Mammary epithelial cell (primary cell): ENCODE measurements at regions not wholly inside any gene's neighbourhood (a gene's known extent, or its start where the extent isn't known, plus 50 kb on each side); places are given as distances from the start of the nearest gene placed in this dataset.

ENCODE experiments used
- CTCF ChIP-seq, 2 donors: IDR thresholded peaks in 1 of 2; conservative IDR thresholded peaks in 1 of 2; 2 replicates each; pipeline ENCODE4 v1.5.1; 2011 to 2012; ENCODE audit warnings: inconsistent platforms in 2 of 2, low read length in 2 of 2, mild to moderate bottlenecking in 2 of 2, control low read depth in 1 of 2, low read depth in 1 of 2; ENCODE audit not compliant: insufficient read depth in 1 of 2; ENCODE audit errors: extremely low read depth in 1 of 2
- EZH2 ChIP-seq: IDR thresholded peaks from 2 replicates; pipeline ENCODE4 v1.6.1; 2012; ENCODE audit warnings: low read length, inconsistent platforms, borderline replicate concordance

GRCh38 chr11:122509091-122509490 lies 146.4 kb upstream of the UBASH3B start:
- TF ChIP-seq CTCF (conservative IDR thresholded peaks at IDR 0.05 in 1 of 2, IDR thresholded peaks at IDR 0.05 in 1 of 2; ENCODE audit: extremely low read depth in 1 of 2, insufficient read depth in 1 of 2, low read depth in 1 of 2, low read length in 2 of 2), result no peak
- TF ChIP-seq EZH2, result no peak
